ENCODE measurements at regions not wholly inside any gene's neighbourhood (a gene's known extent, or its start where the extent isn't known, plus 50 kb on each side); places are given as distances from the start of the nearest gene placed in this dataset.
A peak's percentile ranks its signal among the peaks of the same experiment; 100 is the strongest.

GRCh38 chr4:118585015-118585414, 100.2 kb upstream of the METTL14 start:
- no peaks in the 10 kb centered on the region for H3K9me3 Mint-ChIP-seq
- H3K4me3 Mint-ChIP-seq: peak overlapping the region; percentile 1; the same call in 1 of the 3 replicates
- Histone ChIP-seq H4K20me1 (replicated peaks; ENCODE audit: insufficient read depth) (no peaks in the 10 kb centered on the region), H3K27ac (ENCODE audit: low read depth) (no peak overlapping the region), H3K79me2 (replicated peaks; ENCODE audit: insufficient read depth) (no peaks in the 10 kb centered on the region), H3K4me2 (peak overlapping the region; percentile 53; the same call in 1 of the 2 replicates), H3K27me3 (ENCODE audit: insufficient read depth) (no peaks in the 10 kb centered on the region), H3K4me1 (ENCODE audit: insufficient read depth) (peaks cover 18% of the 10 kb centered on the region), H3K4me3 (no peak overlapping the region), H2AFZ (peak overlapping the region; percentile 61), H3K36me3 (ENCODE audit: insufficient read depth) (no peaks in the 10 kb centered on the region), H3F3A (replicated peaks; ENCODE audit: low read depth) (no peaks in the 10 kb centered on the region), H3K9me2 (ENCODE audit: insufficient read depth) (no peaks in the 10 kb centered on the region)
- peaks cover 12% of the 10 kb centered on the region for H3K27me3 Mint-ChIP-seq (ENCODE audit: insufficient read depth, low read depth, poor library complexity)
- DNase-seq (ENCODE audit: low spot score) (no peak), ATAC-seq (no peak)
- no peak overlapping the region for H3K27ac Mint-ChIP-seq
- TF ChIP-seq ETS1 (IDR thresholded peaks at IDR 0.05): no peak
- no peak for TF ChIP-seq CTCF (conservative IDR thresholded peaks at IDR 0.05; ENCODE audit: low read depth in 2 of 2)
- no peak for TF ChIP-seq POLR2AphosphoS5 (IDR thresholded peaks at IDR 0.05; ENCODE audit: low read depth)
- TF ChIP-seq ZNF114 (CRISPR knock-in tag; IDR thresholded peaks at IDR 0.05): no peak
- TF ChIP-seq EZH2phosphoT487 (IDR thresholded peaks at IDR 0.05; ENCODE audit: unreplicated experiment): no peak
- no peak for TF ChIP-seq REST (IDR thresholded peaks at IDR 0.05; ENCODE audit: unreplicated experiment)
- TF ChIP-seq STAT1 (IDR thresholded peaks at IDR 0.05; ENCODE audit: unreplicated experiment): no peak
- TF ChIP-seq NANOG (IDR thresholded peaks at IDR 0.05; ENCODE audit: borderline replicate concordance): no peak
- no peaks in the 10 kb centered on the region for H3K36me3 Mint-ChIP-seq (ENCODE audit: low read depth)
- H3K4me1 Mint-ChIP-seq: peaks cover 22% of the 10 kb centered on the region

- H3K27ac Mint-ChIP-seq: peak overlapping the region; percentile 31; the same call in 1 of the 2 replicates
- DNase-seq (ENCODE audit: low spot score): peak; percentile 22
- TF ChIP-seq EZH2 (IDR thresholded peaks at IDR 0.05; ENCODE audit: low read depth, unreplicated experiment) (no peak), STAT1 (IDR thresholded peaks at IDR 0.05; ENCODE audit: unreplicated experiment) (no peak), ZNF331 (CRISPR knock-in tag; IDR thresholded peaks at IDR 0.05; ENCODE audit: low read depth) (no peak)
These were observed 98.8 kb upstream of the METTL14 start for GRCh38 chr4:118586357-118586790.

More at GRCh38 chr4:118586357-118586790, 98.8 kb upstream of the METTL14 start:
- no peaks in the 10 kb centered on the region for H3K36me3 ChIP-seq (ENCODE audit: insufficient read depth)
- peak overlapping the region; percentile 61 for H2AFZ ChIP-seq
- no peak overlapping the region for H3K4me3 ChIP-seq
- no peaks in the 10 kb centered on the region for H3K27me3 ChIP-seq (ENCODE audit: insufficient read depth)
- Mint-ChIP-seq H3K9me3 (no peaks in the 10 kb centered on the region), H3K4me3 (no peak overlapping the region), H3K36me3 (ENCODE audit: low read depth) (no peaks in the 10 kb centered on the region), H3K27me3 (ENCODE audit: insufficient read depth, low read depth, poor library complexity) (peaks cover 15% of the 10 kb centered on the region), H3K4me1 (peaks cover 24% of the 10 kb centered on the region)
- peaks cover 18% of the 10 kb centered on the region for H3K4me1 ChIP-seq (ENCODE audit: insufficient read depth)
- no peaks in the 10 kb centered on the region for H3K9me2 ChIP-seq (ENCODE audit: insufficient read depth)
- H3K4me2 ChIP-seq: peak overlapping the region; percentile 53; the same call in 1 of the 2 replicates
- no peaks in the 10 kb centered on the region for H4K20me1 ChIP-seq (replicated peaks; ENCODE audit: insufficient read depth)
- H3F3A ChIP-seq (replicated peaks; ENCODE audit: low read depth): no peaks in the 10 kb centered on the region
- peak; percentile 63 for ATAC-seq
- H3K79me2 ChIP-seq (replicated peaks; ENCODE audit: insufficient read depth): no peaks in the 10 kb centered on the region
- H3K27ac ChIP-seq (ENCODE audit: low read depth): no peak overlapping the region; the same call in 1 of the 2 replicates

All from GM23338 (cell line).